HepG2 (cell line): ENCODE measurements at regions not wholly inside any gene's neighbourhood (a gene's known extent, or its start where the extent isn't known, plus 50 kb on each side); places are given as distances from the start of the nearest gene placed in this dataset.

Experiments
- ATAC-seq: fragments of 200-7000 bp; cut with Tn5 transposase; 3 replicates; pipeline ENCODE4 v1.9.1; 2020; ENCODE audit warnings: mild to moderate bottlenecking, moderate library complexity
- BruUV-seq: library from RNA; stranded (reverse); fragments of 400-500 nt; replicated peaks from 2 replicates; lab custom pipeline; 2021; lab: Mats Ljungman, UMichigan
- CTCF ChIA-PET: fragments of 300-600 bp; formaldehyde crosslinking; extraction: SDS; loops from one replicate; lab custom pipeline; 2021; ENCODE audit warnings: low total read pairs, inconsistent platforms, low intra/inter-chr PET ratio; lab: Yijun Ruan, JAX
- POLR2A ChIA-PET: fragments of 350-600 bp; sonication (Branson Sonifier 250); formaldehyde crosslinking; loops from one replicate; lab custom pipeline; 2020; ENCODE audit warnings: antibody characterized with exemption, inconsistent platforms; lab: Yijun Ruan, JAX
- DNase-seq: peaks from one replicate; pipeline ENCODE4 v3.0.0-alpha.2; 2015; ENCODE audit warnings: low spot score
- FAIRE-seq: peaks from 3 replicates; lab custom pipeline; 2011; peaks lifted over from hg19 to GRCh38; lab: Jason Lieb, UNC
- H2AFZ ChIP-seq: one replicate; pipeline ENCODE4 v1.6.1; 2011; ENCODE audit warnings: low read length, inconsistent platforms
- H3K27ac ChIP-seq: fragments of 300-600 bp; 3 replicates; pipeline ENCODE4 v1.8.0; 2011; ENCODE audit warnings: mixed run types, mild to moderate bottlenecking, mixed read lengths, low read length, inconsistent platforms; ENCODE audit not compliant: insufficient read depth; ENCODE audit errors: extremely low read length
- H3K27me3 ChIP-seq, 2 experiments: fragments of 200-600 bp in 1 of 2; 2 replicates in 1 of 2; 3 replicates in 1 of 2; pipeline versions ENCODE4 v1.6.0 to v1.8.0; 2011; ENCODE audit warnings: low read length in 2 of 2, mild to moderate bottlenecking in 2 of 2, moderate library complexity in 2 of 2, inconsistent platforms in 1 of 2; ENCODE audit not compliant: insufficient read depth in 2 of 2, control insufficient read depth in 1 of 2
- H3K36me3 ChIP-seq, 2 experiments: fragments of 200-600 bp in 1 of 2; replicated peaks in 1 of 2; 2 replicates in 1 of 2; 3 replicates in 1 of 2; pipeline versions ENCODE4 v1.5.1 to v1.8.0; 2011; ENCODE audit warnings: low read length in 2 of 2, inconsistent platforms in 1 of 2; ENCODE audit not compliant: insufficient read depth in 2 of 2, control insufficient read depth in 1 of 2
- H3K4me1 ChIP-seq: 2 replicates; pipeline ENCODE4 v1.5.1; 2012; ENCODE audit warnings: low read length, inconsistent platforms; ENCODE audit not compliant: insufficient read depth
- H3K4me2 ChIP-seq: 2 replicates; pipeline ENCODE4 v1.6.0; 2011; ENCODE audit warnings: low read depth, low read length, inconsistent platforms
- H3K4me3 ChIP-seq, 3 experiments: fragments of 200-600 bp in 1 of 3; sonication (generic), shearing (Covaris generic) in 1 of 3; replicated peaks in 1 of 3; 2 replicates each; pipeline ENCODE4 v1.5.1; 2011 to 2016; ENCODE audit warnings: low read length in 3 of 3, inconsistent platforms in 2 of 3, low read depth in 2 of 3, mild to moderate bottlenecking in 2 of 3, control low read depth in 1 of 3, mixed read lengths in 1 of 3; ENCODE audit not compliant: insufficient read depth in 1 of 3
- H3K79me2 ChIP-seq: one replicate; pipeline ENCODE4 v1.6.1; 2011; ENCODE audit warnings: low read length, inconsistent platforms; ENCODE audit not compliant: insufficient read depth
- H3K9ac ChIP-seq: 2 replicates; pipeline ENCODE4 v1.6.0; 2011; ENCODE audit warnings: mild to moderate bottlenecking, low read depth, low read length, inconsistent platforms; ENCODE audit not compliant: insufficient read depth
- H3K9me3 ChIP-seq: 2 replicates; pipeline ENCODE4 v1.5.1; 2012; ENCODE audit warnings: mild to moderate bottlenecking, low read length
- H4K20me1 ChIP-seq: 2 replicates; pipeline ENCODE4 v1.6.0; 2011; ENCODE audit warnings: inconsistent platforms, mild to moderate bottlenecking, low read length, moderate library complexity; ENCODE audit not compliant: insufficient read depth
- BATF2 ChIP-seq: sonication (generic); formaldehyde crosslinking; IDR thresholded peaks from 2 replicates; pipeline ENCODE4 v1.8.0; 2022; ENCODE audit warnings: mild to moderate bottlenecking, missing genetic modification reagents, moderate library complexity
- FLYWCH1 ChIP-seq: sonication (generic); formaldehyde crosslinking; IDR thresholded peaks from 2 replicates; pipeline ENCODE4 v1.8.1; 2023; ENCODE audit warnings: mild to moderate bottlenecking, missing genetic modification reagents
- HDAC1 ChIP-seq: sonication (generic); formaldehyde crosslinking; IDR thresholded peaks from 2 replicates; pipeline ENCODE4 v1.5.1; 2020; ENCODE audit warnings: mild to moderate bottlenecking, missing genetic modification reagents
- HMGA1 ChIP-seq: sonication (generic); formaldehyde crosslinking; conservative IDR thresholded peaks from 2 replicates; pipeline ENCODE4 v1.4.0; 2020; ENCODE audit warnings: missing genetic modification reagents
- HMGXB3 ChIP-seq: sonication (generic); formaldehyde crosslinking; IDR thresholded peaks from 2 replicates; pipeline ENCODE4 v1.4.0; 2020; ENCODE audit warnings: missing genetic modification reagents, borderline replicate concordance
- MED13 ChIP-seq: sonication (generic); formaldehyde crosslinking; IDR thresholded peaks from 2 replicates; pipeline ENCODE4 v1.5.0; 2020; ENCODE audit warnings: missing genetic modification reagents
- MED8 ChIP-seq: sonication (generic); formaldehyde crosslinking; IDR thresholded peaks from 2 replicates; pipeline ENCODE4 v1.8.1; 2023; ENCODE audit warnings: mild to moderate bottlenecking, missing genetic modification reagents; ENCODE audit not compliant: insufficient replicate concordance
- NR1H2 ChIP-seq: sonication (generic); formaldehyde crosslinking; IDR thresholded peaks from 2 replicates; pipeline ENCODE4 v1.8.1; 2022; ENCODE audit warnings: low read depth, missing genetic modification reagents, borderline replicate concordance
- SCMH1 ChIP-seq: sonication (generic); formaldehyde crosslinking; IDR thresholded peaks from 2 replicates; pipeline ENCODE4 v1.9.0; 2021; ENCODE audit warnings: missing genetic modification reagents, mild to moderate bottlenecking, borderline replicate concordance
- SMAD3 ChIP-seq: sonication (generic); formaldehyde crosslinking; IDR thresholded peaks from 2 replicates; pipeline ENCODE4 v1.4.0; 2020; ENCODE audit warnings: missing genetic modification reagents
- ZNF597 ChIP-seq: sonication (generic); formaldehyde crosslinking; IDR thresholded peaks from 2 replicates; pipeline ENCODE4 v1.5.0; 2020; ENCODE audit warnings: missing genetic modification reagents
- ZNF766 ChIP-seq: sonication (generic); formaldehyde crosslinking; IDR thresholded peaks from 2 replicates; pipeline ENCODE4 v1.5.0; 2020; ENCODE audit warnings: missing genetic modification reagents, borderline replicate concordance
- WGBS: methylation state at CpG from one replicate; pipeline ENCODE4 v1.1.6; 2017; ENCODE audit warnings: low lambda C conversion rate; 5-methylcytosine and 5-hydroxymethylcytosine counted together
- in situ Hi-C: cut with HindIII; loops from 2 replicates; pipeline ENCODE4 v1.10.0; 2017; ENCODE audit warnings: low pct_unique_long_range_greater_than_20kb; ENCODE audit not compliant: extremely low pct_ligation_motif_present
- intact Hi-C: fragments of 100-400 bp; cut with micrococcal nuclease; formaldehyde crosslinking; loops from one replicate; pipeline ENCODE4 v1.10.0; 2022; ENCODE audit not compliant: unreplicated experiment

- H2AFZ ChIP-seq, result no peak overlapping the region
- H4K20me1 ChIP-seq, result no peaks in the 10 kb centered on the region
- no peak overlapping the region for H3K9ac ChIP-seq
- H3K9me3 ChIP-seq, result no peaks in the 10 kb centered on the region
- ChIA-PET POLR2A (no interaction called here), CTCF (no interaction called here)
- in situ Hi-C loops, result no loop called here
- intact Hi-C loops, result no loop called here
- WGBS, result 19% methylated on average over 3 of the region's 3 CpGs
- no peaks in the 10 kb centered on the region for H3K79me2 ChIP-seq
- H3K4me3 ChIP-seq, result no peak overlapping the region
- TF ChIP-seq NR1H2 (CRISPR knock-in tag) (no peak), HMGA1 (CRISPR knock-in tag) (no peak), MED13 (CRISPR knock-in tag) (no peak), BATF2 (no peak), SMAD3 (no peak), ZNF597 (no peak), FLYWCH1 (CRISPR knock-in tag) (no peak), MED8 (CRISPR knock-in tag) (no peak), HDAC1 (CRISPR knock-in tag) (no peak), SCMH1 (CRISPR knock-in tag) (no peak), ZNF766 (CRISPR knock-in tag) (no peak), HMGXB3 (no peak)
- TF ChIP-seq, all 625 proteins: peak for 0
- no TSS peak for BruUV-seq
- Histone ChIP-seq H3K27ac (no peak overlapping the region), H3K4me2 (no peak overlapping the region), H3K36me3 (no peaks in the 10 kb centered on the region), H3K27me3 (peaks cover 0 to 18% of the 10 kb centered on the region in 2 experiments; a peak in 1 of 5 replicates), H3K4me1 (no peaks in the 10 kb centered on the region)
- FAIRE-seq (no peak), DNase-seq (no peak), ATAC-seq (no peak)
Observed at GRCh38 chr16:86175816-86176215, 276.9 kb downstream of the IRF8 start.
